ENCODE measurements at regions not wholly inside any gene's neighbourhood (a gene's known extent, or its start where the extent isn't known, plus 50 kb on each side); places are given as distances from the start of the nearest gene placed in this dataset.

GRCh38 chr1:73903092-73903491, 294.9 kb downstream of the LRRIQ3 start:
- no peak overlapping the region for H3K4me3 ChIP-seq (ENCODE audit: low read length)
- H3K9me2 ChIP-seq (ENCODE audit: insufficient read depth, low read length), result no peaks in the 10 kb centered on the region
- no peak overlapping the region for H3K9ac ChIP-seq (ENCODE audit: low read length)
- H3K27me3 ChIP-seq (ENCODE audit: insufficient read depth, low read depth, low read length), result no peaks in the 10 kb centered on the region
- no peaks in the 10 kb centered on the region for H3F3A ChIP-seq (ENCODE audit: insufficient read depth, low read length, poor library complexity, severe bottlenecking)
- no peaks in the 10 kb centered on the region for H3K9me3 ChIP-seq (ENCODE audit: low read length)
- H3K4me2 ChIP-seq (ENCODE audit: low read length), result no peak overlapping the region
- no peak overlapping the region for H2AFZ ChIP-seq (ENCODE audit: low read depth, low read length)
- no peaks in the 10 kb centered on the region for H3K79me2 ChIP-seq (replicated peaks; ENCODE audit: insufficient read depth, low read length)
- H3K36me3 ChIP-seq (ENCODE audit: insufficient read depth, low read length), result no peaks in the 10 kb centered on the region
- H4K20me1 ChIP-seq (ENCODE audit: insufficient read depth), result no peaks in the 10 kb centered on the region
- H3K27ac ChIP-seq (ENCODE audit: low read length), result no peak overlapping the region
- TF ChIP-seq EZH2 (IDR thresholded peaks at IDR 0.05; ENCODE audit: borderline replicate concordance, insufficient read depth, low read length, poor library complexity, severe bottlenecking), result no peak
- TF ChIP-seq EP300 (conservative IDR thresholded peaks at IDR 0.05; ENCODE audit: poor library complexity, severe bottlenecking), result no peak
- TF ChIP-seq MXI1 (conservative IDR thresholded peaks at IDR 0.05; ENCODE audit: poor library complexity, severe bottlenecking), result no peak
- no peak for TF ChIP-seq POLR2AphosphoS5 (IDR thresholded peaks at IDR 0.05)
- TF ChIP-seq SMC3 (conservative IDR thresholded peaks at IDR 0.05; ENCODE audit: poor library complexity), result no peak
- no peak for TF ChIP-seq RAD21 (conservative IDR thresholded peaks at IDR 0.05)
- no peak for TF ChIP-seq TAF1 (IDR thresholded peaks at IDR 0.05; ENCODE audit: low read depth)
- TF ChIP-seq CTCF (IDR thresholded peaks at IDR 0.05; ENCODE audit: poor library complexity, severe bottlenecking), result no peak
- TF ChIP-seq REST (IDR thresholded peaks at IDR 0.05; ENCODE audit: borderline replicate concordance), result no peak

- Histone ChIP-seq H3K9me2 (ENCODE audit: insufficient read depth, low read length) (no peaks in the 10 kb centered on the region), H3K79me2 (replicated peaks; ENCODE audit: insufficient read depth, low read length) (no peaks in the 10 kb centered on the region), H3K9ac (ENCODE audit: low read length) (no peak overlapping the region), H3K27me3 (ENCODE audit: insufficient read depth, low read depth, low read length) (no peaks in the 10 kb centered on the region), H3K27ac (ENCODE audit: low read length) (peak overlapping the region; percentile 69), H3K4me3 (ENCODE audit: low read length) (peak overlapping the region; percentile 14), H2AFZ (ENCODE audit: low read depth, low read length) (no peak overlapping the region), H3K36me3 (ENCODE audit: insufficient read depth, low read length) (no peaks in the 10 kb centered on the region), H3K4me2 (ENCODE audit: low read length) (no peak overlapping the region), H4K20me1 (ENCODE audit: insufficient read depth) (no peaks in the 10 kb centered on the region), H3F3A (ENCODE audit: insufficient read depth, low read length, poor library complexity, severe bottlenecking) (no peaks in the 10 kb centered on the region), H3K9me3 (ENCODE audit: low read length) (no peaks in the 10 kb centered on the region)
- TF ChIP-seq TAF1 (IDR thresholded peaks at IDR 0.05; ENCODE audit: low read depth) (no peak), REST (IDR thresholded peaks at IDR 0.05; ENCODE audit: borderline replicate concordance) (peak; percentile 64), CTCF (IDR thresholded peaks at IDR 0.05; ENCODE audit: poor library complexity, severe bottlenecking) (no peak), SMC3 (conservative IDR thresholded peaks at IDR 0.05; ENCODE audit: poor library complexity) (no peak), POLR2AphosphoS5 (IDR thresholded peaks at IDR 0.05) (peak; percentile 74), RAD21 (conservative IDR thresholded peaks at IDR 0.05) (no peak), EP300 (conservative IDR thresholded peaks at IDR 0.05; ENCODE audit: poor library complexity, severe bottlenecking) (peak; percentile 97), MXI1 (conservative IDR thresholded peaks at IDR 0.05; ENCODE audit: poor library complexity, severe bottlenecking) (no peak), EZH2 (IDR thresholded peaks at IDR 0.05; ENCODE audit: borderline replicate concordance, insufficient read depth, low read length, poor library complexity, severe bottlenecking) (no peak)
These were observed 296.2 kb downstream of the LRRIQ3 start for GRCh38 chr1:73901738-73902137.
